ENCODE measurements at regions not wholly inside any gene's neighbourhood (a gene's known extent, or its start where the extent isn't known, plus 50 kb on each side); places are given as distances from the start of the nearest gene placed in this dataset.

- 8 to 11% methylated on average over 18 to 36 of the region's 36 CpGs for WGBS, 2 experiments (ENCODE audit: insufficient coverage in 1 of 2, insufficient read length in 1 of 2)
- no peak overlapping the region for H3K27ac ChIP-seq (ENCODE audit: low read depth, low read length)
- H3K4me1 ChIP-seq (ENCODE audit: control insufficient read depth, insufficient read depth, low read length), result peaks cover 3% of the 10 kb centered on the region
- peaks cover 95% of the 10 kb centered on the region for H3K27me3 Mint-ChIP-seq (ENCODE audit: insufficient read depth)
- no peaks in the 10 kb centered on the region for H3K36me3 Mint-ChIP-seq (ENCODE audit: low read depth)
- peaks cover 98% of the 10 kb centered on the region for H3K27me3 ChIP-seq (ENCODE audit: control insufficient read depth, insufficient read depth, low read length, poor library complexity, severe bottlenecking)
- H3K9me3 Mint-ChIP-seq, result no peaks in the 10 kb centered on the region
- no peak overlapping the region for H3K27ac Mint-ChIP-seq
- H3K9ac ChIP-seq (ENCODE audit: extremely low read depth, low read length, poor library complexity, severe bottlenecking), result no peak overlapping the region
- H3K9me3 ChIP-seq (ENCODE audit: control insufficient read depth, low read length), result no peaks in the 10 kb centered on the region
- no peaks in the 10 kb centered on the region for H3K36me3 ChIP-seq (ENCODE audit: control insufficient read depth, insufficient read depth, low read length)
- peak; percentile 65 for TF ChIP-seq CTCF (conservative IDR thresholded peaks at IDR 0.05)
- peak overlapping the region; percentile 56 for H3K4me3 Mint-ChIP-seq
- H3K4me3 ChIP-seq (ENCODE audit: low read length), result peak overlapping the region; percentile 77
- DNase-seq, result peak; percentile 67
- peaks cover 9% of the 10 kb centered on the region for H3K4me1 Mint-ChIP-seq
These were observed 257.0 kb downstream of the OTUD1 start for GRCh38 chr10:23695825-23696420.

- Histone ChIP-seq H3K36me3 (ENCODE audit: control insufficient read depth, insufficient read depth, low read length) (no peaks in the 10 kb centered on the region), H3K9me3 (ENCODE audit: control insufficient read depth, low read length) (no peaks in the 10 kb centered on the region), H3K9ac (ENCODE audit: extremely low read depth, low read length, poor library complexity, severe bottlenecking) (no peak overlapping the region), H3K27me3 (ENCODE audit: control insufficient read depth, insufficient read depth, low read length, poor library complexity, severe bottlenecking) (peaks cover 98% of the 10 kb centered on the region), H3K4me1 (ENCODE audit: control insufficient read depth, insufficient read depth, low read length) (peaks cover 3% of the 10 kb centered on the region), H3K4me3 (ENCODE audit: low read length) (no peak overlapping the region), H3K27ac (ENCODE audit: low read depth, low read length) (no peak overlapping the region)
- TF ChIP-seq CTCF (conservative IDR thresholded peaks at IDR 0.05), result no peak
- Mint-ChIP-seq H3K36me3 (ENCODE audit: low read depth) (no peaks in the 10 kb centered on the region), H3K27me3 (ENCODE audit: insufficient read depth) (peaks cover 97% of the 10 kb centered on the region), H3K9me3 (no peaks in the 10 kb centered on the region), H3K27ac (no peak overlapping the region), H3K4me3 (no peak overlapping the region), H3K4me1 (peaks cover 9% of the 10 kb centered on the region)
- no peak for DNase-seq
- 78 to 82% methylated on average over 3 of the region's 3 CpGs for WGBS, 2 experiments (ENCODE audit: insufficient coverage in 1 of 2, insufficient read length in 1 of 2)
These were observed 257.6 kb downstream of the OTUD1 start for GRCh38 chr10:23696476-23696875.

- peaks cover 14% of the 10 kb centered on the region for H3K9me3 Mint-ChIP-seq
- WGBS, 2 experiments (ENCODE audit: insufficient coverage in 1 of 2, insufficient read length in 1 of 2), result 22 to 28% methylated on average over 5 to 9 of the region's 9 CpGs
- Histone ChIP-seq H3K36me3 (ENCODE audit: control insufficient read depth, insufficient read depth, low read length) (no peaks in the 10 kb centered on the region), H3K9me3 (ENCODE audit: control insufficient read depth, low read length) (peaks cover 9% of the 10 kb centered on the region), H3K27ac (ENCODE audit: low read depth, low read length) (no peak overlapping the region), H3K4me3 (ENCODE audit: low read length) (no peak overlapping the region), H3K27me3 (ENCODE audit: control insufficient read depth, insufficient read depth, low read length, poor library complexity, severe bottlenecking) (peaks cover 54% of the 10 kb centered on the region), H3K9ac (ENCODE audit: extremely low read depth, low read length, poor library complexity, severe bottlenecking) (no peak overlapping the region), H3K4me1 (ENCODE audit: control insufficient read depth, insufficient read depth, low read length) (no peaks in the 10 kb centered on the region)
- H3K4me3 Mint-ChIP-seq, result no peak overlapping the region
- peak; percentile 91 for DNase-seq
- peaks cover 43% of the 10 kb centered on the region for H3K27me3 Mint-ChIP-seq (ENCODE audit: insufficient read depth)
- no peaks in the 10 kb centered on the region for H3K4me1 Mint-ChIP-seq
- TF ChIP-seq CTCF (conservative IDR thresholded peaks at IDR 0.05), result peak; percentile 88
- H3K27ac Mint-ChIP-seq, result no peak overlapping the region
- H3K36me3 Mint-ChIP-seq (ENCODE audit: low read depth), result no peaks in the 10 kb centered on the region
These were observed 264.1 kb downstream of the OTUD1 start for GRCh38 chr10:23702977-23703414.

All from endodermal cell (in vitro differentiated cells).